ENCODE measurements at regions not wholly inside any gene's neighbourhood (a gene's known extent, or its start where the extent isn't known, plus 50 kb on each side); places are given as distances from the start of the nearest gene placed in this dataset.

GRCh38 chr5:175285261-175285660 is 158.7 kb downstream of the DRD1 start:
- no peak for DNase-seq (ENCODE audit: low spot score)

- DNase-seq (ENCODE audit: low spot score), result no peak
Measured at GRCh38 chr5:175284806-175285205, 159.2 kb downstream of the DRD1 start.

GRCh38 chr5:175282611-175283225 is 161.3 kb downstream of the DRD1 start:
- DNase-seq (ENCODE audit: low spot score), result no peak

DNA sequence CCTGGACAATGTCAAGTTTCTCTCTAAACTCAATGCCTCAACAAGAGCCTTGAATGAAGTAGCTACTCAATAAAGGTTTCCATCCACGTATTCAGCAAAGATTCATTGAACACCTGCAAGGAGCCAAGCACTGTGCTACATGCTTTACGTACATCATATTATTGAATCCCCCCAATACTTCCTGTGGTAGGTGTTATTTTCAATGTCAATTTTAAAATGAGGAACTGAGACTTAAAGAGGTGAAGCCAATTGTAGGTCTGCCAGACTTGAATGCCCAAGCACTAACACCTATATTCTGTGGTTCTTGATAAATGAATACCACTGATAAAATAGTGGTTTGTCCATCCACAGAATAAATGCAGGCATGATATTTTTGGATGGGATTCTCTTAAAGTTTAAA is 162.3 kb downstream of the DRD1 start:
- no peak for DNase-seq (ENCODE audit: low spot score)

DNA sequence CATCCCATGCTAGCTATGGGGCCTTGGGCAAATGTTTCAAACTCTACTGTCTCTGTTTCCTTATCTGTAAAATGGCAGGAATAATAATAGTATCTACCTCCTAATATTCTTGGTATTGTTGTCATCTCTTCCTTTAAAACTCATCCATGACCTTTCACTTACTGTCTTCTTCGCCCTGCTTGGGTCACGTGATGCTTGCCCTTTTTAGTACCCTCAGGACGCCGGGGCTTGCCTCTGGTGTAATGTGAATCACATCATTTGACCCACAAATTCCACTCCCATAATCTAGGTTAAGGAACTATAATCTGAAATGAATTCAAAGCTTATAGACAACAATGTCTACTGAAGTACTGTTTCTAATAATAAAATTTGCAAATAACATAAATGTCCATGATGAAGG is 162.7 kb downstream of the DRD1 start:
- no peak for DNase-seq (ENCODE audit: low spot score)

DNA sequence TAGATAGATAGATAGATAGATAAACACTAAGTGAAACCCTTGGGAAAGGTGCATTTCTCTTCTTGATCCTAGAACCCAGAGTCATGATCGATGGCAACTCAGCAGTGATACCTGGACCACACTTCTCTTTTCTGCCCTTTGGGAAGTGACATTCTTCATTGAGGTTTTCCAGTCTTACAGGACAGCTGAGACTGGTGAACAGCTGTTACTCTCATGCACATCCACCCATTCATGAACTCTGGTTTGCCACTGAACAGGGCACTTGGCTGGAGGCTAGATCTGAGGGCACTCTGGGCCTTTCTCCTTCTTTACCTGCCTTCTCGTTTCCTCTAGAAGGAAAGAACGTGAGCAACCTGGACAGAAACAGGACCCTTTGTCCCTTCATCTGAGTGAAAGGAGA is 164.5 kb downstream of the DRD1 start:
- DNase-seq (ENCODE audit: low spot score), result no peak

GRCh38 chr5:175275748-175276147 is 168.2 kb downstream of the DRD1 start:
- no peak for DNase-seq (ENCODE audit: low spot score)

DNA sequence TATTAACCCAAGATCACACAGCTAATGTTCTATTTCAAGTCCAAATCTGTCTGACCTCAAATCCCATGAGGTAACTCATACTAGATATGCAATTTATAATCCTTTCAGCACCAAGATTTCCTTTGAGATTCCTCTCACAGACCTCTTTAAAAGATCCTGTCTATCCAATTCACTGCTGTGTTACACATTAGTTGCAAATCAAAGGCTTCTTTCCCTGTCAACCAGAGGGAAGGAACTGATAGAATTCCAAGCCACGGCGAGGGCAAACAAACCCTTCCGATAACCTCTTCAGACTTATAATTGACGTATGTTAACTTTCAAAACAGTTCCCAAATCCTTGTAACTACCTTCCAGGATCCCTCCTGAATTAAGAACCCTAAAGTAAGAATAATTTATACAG is 168.9 kb downstream of the DRD1 start:
- DNase-seq (ENCODE audit: low spot score), result no peak

DNA sequence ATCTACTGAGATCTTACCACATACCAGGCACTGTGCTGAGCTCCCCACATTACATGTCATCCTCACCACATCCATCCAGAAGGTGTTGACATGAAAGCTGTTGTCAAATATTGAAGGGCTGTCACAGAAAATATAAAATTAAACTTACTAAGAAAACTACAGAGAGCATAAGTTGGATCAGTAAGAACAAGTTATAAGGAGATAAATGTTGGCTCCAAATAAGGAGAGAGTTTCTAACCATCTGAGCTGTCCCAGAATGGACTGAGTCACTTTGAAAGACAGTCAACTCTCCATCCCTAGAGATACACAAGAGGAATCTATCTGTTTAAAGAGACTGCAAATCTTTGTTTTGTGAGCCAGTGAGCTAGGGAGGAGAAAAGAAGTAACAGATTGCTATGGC is 169.8 kb downstream of the DRD1 start:
- no peak for DNase-seq (ENCODE audit: low spot score)

GRCh38 chr5:175264406-175264805 is 179.6 kb downstream of the DRD1 start:
- no peak for DNase-seq (ENCODE audit: low spot score)

GRCh38 chr5:175263776-175264175 is 180.2 kb downstream of the DRD1 start:
- DNase-seq (ENCODE audit: low spot score), result no peak

DNA sequence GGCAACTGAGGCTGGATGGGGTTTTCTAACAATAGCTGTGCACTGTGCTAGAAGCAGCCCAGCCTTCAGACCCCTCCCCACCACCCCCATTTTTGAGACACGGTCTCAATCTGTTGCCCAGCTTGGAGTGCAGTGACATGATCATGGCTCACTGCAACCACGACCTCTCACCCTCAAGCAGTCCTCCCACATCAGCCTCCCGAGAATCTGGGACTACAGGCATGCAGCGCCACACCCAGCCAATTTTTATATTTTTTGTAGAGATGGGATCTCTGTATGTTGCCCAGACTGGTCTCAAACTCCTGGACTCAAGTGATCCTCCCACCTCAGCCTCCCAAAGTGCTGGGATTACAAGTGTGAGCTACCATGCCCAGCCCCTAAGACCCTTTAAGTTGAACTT is 182.5 kb downstream of the DRD1 start:
- no peak for DNase-seq (ENCODE audit: low spot score)

GRCh38 chr5:175261037-175261436 is 182.9 kb downstream of the DRD1 start:
- DNase-seq (ENCODE audit: low spot score), result no peak

DNA sequence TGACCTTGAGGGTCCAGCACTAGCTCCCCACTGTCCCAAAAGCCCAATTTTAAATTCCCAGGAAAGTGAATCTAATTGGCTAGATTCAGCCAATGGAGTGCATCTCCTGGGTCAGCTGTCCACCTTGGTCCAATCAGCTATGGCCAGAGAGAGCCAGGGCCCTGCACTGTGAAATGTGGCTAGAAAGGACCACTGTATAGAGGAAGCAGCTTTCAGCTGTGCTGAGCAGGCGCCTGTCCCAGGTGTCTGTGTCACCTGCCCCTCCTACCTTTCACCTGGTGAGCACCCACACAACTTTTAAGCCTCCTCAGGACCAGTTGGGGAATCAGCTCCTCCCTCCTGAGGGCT is 186.2 kb downstream of the DRD1 start:
- no peak for DNase-seq (ENCODE audit: low spot score)

DNA sequence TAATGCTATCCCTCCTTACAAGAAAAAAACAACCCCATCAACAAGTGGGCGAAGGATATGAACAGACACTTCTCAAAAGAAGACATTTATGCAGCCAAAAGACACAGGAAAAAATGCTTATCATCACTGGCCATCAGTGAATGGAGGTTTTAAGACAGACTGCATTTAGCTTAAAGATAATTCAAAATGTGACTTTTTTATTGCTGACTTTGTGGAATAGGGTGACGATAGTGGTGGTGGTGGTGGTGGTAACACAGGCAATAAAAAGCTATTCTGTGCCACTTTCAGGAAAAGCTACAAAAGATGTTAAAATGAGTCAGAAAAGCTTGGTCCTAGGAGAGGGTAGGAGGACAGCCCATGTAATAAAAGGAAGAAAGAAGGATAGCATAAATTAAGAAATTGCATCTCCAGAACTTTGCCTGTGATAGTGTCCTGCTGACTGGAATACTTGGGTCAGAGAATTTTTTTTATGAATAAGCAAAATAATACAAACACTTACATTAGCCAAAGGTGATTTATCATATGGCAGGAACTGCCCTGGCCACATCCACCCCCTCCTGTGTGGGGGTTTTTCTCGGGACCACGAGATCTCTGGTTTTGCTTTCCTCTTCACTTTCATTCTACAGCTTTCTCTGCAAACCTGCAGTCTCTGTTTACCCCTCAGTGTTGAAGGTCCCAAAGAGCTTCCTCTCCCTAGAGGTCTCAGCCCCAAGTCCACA is 186.7 kb downstream of the DRD1 start:
- no peak for DNase-seq (ENCODE audit: low spot score)

GRCh38 chr5:175254155-175254554 is 189.8 kb downstream of the DRD1 start:
- no peak for DNase-seq (ENCODE audit: low spot score)

- no peak for DNase-seq (ENCODE audit: low spot score)
Measured at GRCh38 chr5:175253597-175253996, 190.4 kb downstream of the DRD1 start.

- DNase-seq (ENCODE audit: low spot score), result no peak
Measured at GRCh38 chr5:175252234-175252805, 191.7 kb downstream of the DRD1 start.

- peak; percentile 64 for DNase-seq (ENCODE audit: low spot score)
Measured at GRCh38 chr5:175250426-175250825, 193.6 kb downstream of the DRD1 start.

DNA sequence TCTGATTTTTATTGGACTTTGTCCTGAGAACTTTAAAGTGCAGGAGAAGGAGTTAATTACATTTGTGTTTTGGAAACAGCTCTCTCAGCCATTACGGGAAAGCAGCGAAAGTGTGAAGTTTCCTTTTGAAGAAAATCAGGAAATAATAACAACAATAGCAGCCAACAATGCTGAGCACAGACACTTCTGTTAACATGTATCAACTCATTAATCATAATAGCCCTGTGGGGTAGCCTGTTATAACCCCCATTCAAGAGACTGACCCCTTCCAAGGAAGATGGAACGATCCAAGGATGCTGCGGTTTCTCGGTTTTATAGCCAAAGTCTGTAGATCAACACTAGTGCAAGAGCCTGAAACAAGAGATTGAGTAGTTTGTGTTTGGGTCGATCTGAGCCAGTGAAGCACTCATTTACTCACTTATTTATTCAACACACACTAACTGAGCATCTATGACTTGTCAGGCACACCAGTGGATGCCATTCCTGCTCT is 195.5 kb downstream of the DRD1 start:
- DNase-seq (ENCODE audit: low spot score), result no peak

DNA sequence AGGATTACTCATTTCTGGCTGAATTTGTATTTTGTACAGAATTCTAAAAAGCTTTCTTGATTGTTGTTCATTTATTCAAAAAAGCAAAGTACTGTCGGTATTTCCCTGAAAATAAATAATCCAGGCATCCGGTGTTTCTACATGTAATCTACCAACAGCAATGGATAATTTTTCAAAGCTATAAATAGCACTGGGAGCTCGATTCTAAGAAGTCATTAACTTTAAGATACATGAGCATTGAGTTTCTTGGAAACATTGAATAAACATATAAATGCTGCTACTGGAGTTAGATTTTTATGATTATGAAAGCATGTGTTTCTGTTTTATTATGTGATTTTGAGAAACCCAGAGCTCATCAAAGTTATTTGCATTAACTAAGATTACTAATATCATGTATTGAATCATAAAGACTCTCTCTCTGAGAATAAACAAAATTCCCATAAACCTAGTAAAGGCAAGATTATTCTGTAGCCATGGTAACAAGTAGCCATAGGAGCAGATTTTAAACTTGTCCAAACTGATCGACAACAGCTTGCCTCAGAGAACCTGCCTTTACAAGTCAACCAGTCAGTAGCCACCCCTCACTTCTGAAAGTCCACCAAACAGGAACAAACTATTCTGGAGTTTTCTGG is 197.0 kb downstream of the DRD1 start:
- no peak for DNase-seq (ENCODE audit: low spot score)

GRCh38 chr5:175246242-175246888 is 197.6 kb downstream of the DRD1 start:
- DNase-seq (ENCODE audit: low spot score), result no peak

DNA sequence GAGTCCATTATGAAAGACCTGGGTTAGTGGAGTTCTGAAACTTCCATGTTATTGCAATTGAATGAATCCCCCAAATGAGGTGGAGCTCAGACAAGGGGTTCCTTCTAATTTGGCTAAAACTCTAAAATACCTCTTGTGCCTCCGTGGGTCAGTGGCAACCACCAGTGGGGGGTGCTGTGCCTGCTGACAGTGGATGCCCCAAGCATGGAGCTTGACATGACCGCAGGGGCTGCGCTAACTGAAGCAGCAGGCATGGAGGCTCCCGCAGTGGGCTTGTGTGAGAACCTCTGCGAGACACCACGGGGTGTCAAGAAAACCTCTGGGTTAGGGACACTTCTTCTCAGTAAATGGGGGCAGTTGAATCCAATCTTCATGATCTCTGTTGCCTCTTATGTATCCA is 200.5 kb downstream of the DRD1 start:
- no peak for DNase-seq (ENCODE audit: low spot score)
